H7 (cell line): ENCODE measurements at regions not wholly inside any gene's neighbourhood (a gene's known extent, or its start where the extent isn't known, plus 50 kb on each side); places are given as distances from the start of the nearest gene placed in this dataset.

Experiments used
- DNase-seq: peaks from one replicate; pipeline ENCODE4 v3.0.0; 2012
- H3K27me3 ChIP-seq: 2 replicates; pipeline ENCODE4 v1.6.0; 2011; ENCODE audit warnings: mild to moderate bottlenecking, low read length; ENCODE audit not compliant: control insufficient read depth, insufficient read depth
- H3K36me3 ChIP-seq: replicated peaks from 2 replicates; pipeline ENCODE4 v1.5.1; 2011; ENCODE audit warnings: low read length; ENCODE audit not compliant: control insufficient read depth, insufficient read depth
- H3K4me3 ChIP-seq: 2 replicates; pipeline ENCODE4 v1.5.1; 2011; ENCODE audit warnings: low read depth, mild to moderate bottlenecking, control low read depth, low read length, moderate library complexity; ENCODE audit not compliant: insufficient read depth

DNA sequence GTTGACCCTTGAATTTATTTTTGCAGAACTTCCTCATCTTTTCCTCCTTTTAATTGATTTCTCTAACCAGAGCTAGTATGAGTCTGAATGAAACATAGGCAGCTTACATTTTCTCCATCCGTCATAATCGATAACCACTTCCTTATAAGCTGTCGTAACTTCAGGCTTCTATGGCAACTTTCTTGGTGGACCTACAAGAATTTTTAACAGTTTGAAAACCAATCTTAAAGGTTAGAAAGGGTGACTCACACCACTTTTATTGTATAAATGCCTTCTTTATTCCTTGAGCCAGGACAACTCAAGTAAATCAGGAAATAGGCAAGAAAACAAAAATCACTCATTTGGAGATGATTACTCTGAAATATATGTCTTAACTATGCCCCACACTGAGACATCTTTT lies 105.7 kb upstream of the KL start:
- no peaks in the 10 kb centered on the region for H3K36me3 ChIP-seq

GRCh38 chr13:32911506-32911905 lies 104.7 kb upstream of the KL start:
- Histone ChIP-seq H3K4me3 (no peak overlapping the region), H3K27me3 (no peaks in the 10 kb centered on the region), H3K36me3 (no peaks in the 10 kb centered on the region)
- peak; percentile 66 for DNase-seq

More for the DNA sequence above, 105.7 kb upstream of the KL start:
- H3K27me3 ChIP-seq = no peaks in the 10 kb centered on the region
- no peak overlapping the region for H3K4me3 ChIP-seq
- DNase-seq = no peak

- H3K36me3 ChIP-seq = no peaks in the 10 kb centered on the region
- H3K27me3 ChIP-seq = no peaks in the 10 kb centered on the region
- H3K4me3 ChIP-seq = no peak overlapping the region
- no peak for DNase-seq
These were observed 101.5 kb upstream of the KL start for GRCh38 chr13:32914686-32915085.

DNA sequence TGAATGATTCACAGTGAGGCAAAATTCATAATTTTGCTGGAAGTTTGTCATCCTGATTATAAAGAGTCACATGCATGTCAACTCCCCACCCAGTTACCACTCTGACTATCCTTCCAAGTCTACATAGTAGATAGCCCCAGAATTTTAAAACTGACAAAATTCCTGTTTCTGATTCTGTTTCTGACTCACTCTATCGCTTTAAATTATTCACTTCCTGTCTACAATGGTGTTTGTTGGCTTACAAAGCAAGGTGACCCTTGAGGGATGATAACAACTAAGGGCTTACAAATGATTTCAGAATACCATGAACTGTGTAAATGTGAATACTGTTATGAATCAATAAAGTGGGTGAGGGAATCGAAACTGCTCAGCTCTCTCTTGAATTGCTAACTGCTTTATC lies 98.7 kb upstream of the KL start:
- Histone ChIP-seq H3K36me3 (no peaks in the 10 kb centered on the region), H3K4me3 (no peak overlapping the region), H3K27me3 (no peaks in the 10 kb centered on the region)
- no peak for DNase-seq

DNA sequence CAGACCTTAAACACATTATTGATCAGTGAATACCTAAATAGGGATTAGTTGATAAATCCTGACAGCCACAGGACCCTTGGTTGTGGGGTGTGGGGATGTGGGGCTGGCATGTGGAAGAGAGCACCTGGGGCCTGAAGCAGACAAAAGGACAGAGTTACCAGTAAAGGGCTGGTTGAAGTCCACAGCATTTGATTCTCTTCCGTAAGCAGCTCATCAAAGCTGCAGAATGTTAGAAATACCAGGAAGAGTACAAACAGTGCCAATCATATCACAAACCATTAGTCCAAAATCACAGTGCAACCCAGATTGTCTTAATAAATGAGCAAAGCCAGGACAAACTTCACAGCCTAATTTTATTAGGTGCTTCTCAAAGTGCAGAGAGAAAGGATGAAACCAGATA lies 92.5 kb upstream of the KL start:
- DNase-seq = no peak
- Histone ChIP-seq H3K27me3 (no peaks in the 10 kb centered on the region), H3K4me3 (no peak overlapping the region)

GRCh38 chr13:32924886-32925285 lies 91.3 kb upstream of the KL start:
- DNase-seq = no peak
- H3K4me3 ChIP-seq = no peak overlapping the region
- H3K36me3 ChIP-seq = no peaks in the 10 kb centered on the region
- H3K27me3 ChIP-seq = no peaks in the 10 kb centered on the region

More for the DNA sequence above, 92.5 kb upstream of the KL start:
- no peaks in the 10 kb centered on the region for H3K36me3 ChIP-seq

DNA sequence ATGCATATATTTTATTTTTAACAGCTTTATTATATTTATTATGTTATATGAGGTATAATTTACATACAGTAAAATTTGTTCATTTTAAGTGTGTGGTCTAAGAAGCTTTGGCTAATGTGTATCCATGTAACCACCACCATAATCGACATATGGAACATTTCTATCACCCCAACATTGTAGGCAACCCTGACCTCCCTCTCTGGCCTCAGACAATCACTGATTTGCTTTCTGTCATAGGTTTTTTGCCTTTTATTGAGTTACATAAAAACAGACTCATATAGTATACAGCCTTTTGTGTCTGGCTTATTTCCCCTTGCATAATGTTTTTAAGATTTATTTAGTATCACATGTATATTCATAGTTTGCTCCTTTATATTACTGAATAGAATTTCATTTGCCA lies 90.7 kb upstream of the KL start:
- Histone ChIP-seq H3K27me3 (no peaks in the 10 kb centered on the region), H3K36me3 (no peaks in the 10 kb centered on the region), H3K4me3 (no peak overlapping the region)
- no peak for DNase-seq

DNA sequence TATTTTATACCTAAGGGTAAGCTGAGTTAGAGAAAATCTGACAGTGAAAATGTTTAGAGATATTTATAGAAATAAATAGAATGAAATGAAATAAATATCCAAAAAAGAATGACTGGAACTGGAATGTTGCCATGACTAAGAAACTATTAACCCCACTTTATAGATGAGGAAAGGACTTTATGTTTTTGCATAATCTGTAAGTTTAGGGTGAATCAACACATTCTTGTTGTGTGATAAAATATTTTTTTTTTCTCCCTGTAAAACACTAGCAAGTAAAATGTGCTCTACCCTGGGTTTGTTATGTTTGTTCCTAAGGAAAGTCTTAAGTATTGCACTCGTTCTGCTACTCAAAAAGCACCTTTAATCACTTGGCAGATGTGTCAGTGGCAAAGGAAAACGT lies 83.8 kb upstream of the KL start:
- no peak for DNase-seq

GRCh38 chr13:32936716-32937115 lies 79.5 kb upstream of the KL start:
- Histone ChIP-seq H3K27me3 (no peaks in the 10 kb centered on the region), H3K4me3 (no peak overlapping the region), H3K36me3 (no peaks in the 10 kb centered on the region)
- DNase-seq = no peak

More for the DNA sequence above, 83.8 kb upstream of the KL start:
- Histone ChIP-seq H3K36me3 (no peaks in the 10 kb centered on the region), H3K4me3 (no peak overlapping the region), H3K27me3 (no peaks in the 10 kb centered on the region)

DNA sequence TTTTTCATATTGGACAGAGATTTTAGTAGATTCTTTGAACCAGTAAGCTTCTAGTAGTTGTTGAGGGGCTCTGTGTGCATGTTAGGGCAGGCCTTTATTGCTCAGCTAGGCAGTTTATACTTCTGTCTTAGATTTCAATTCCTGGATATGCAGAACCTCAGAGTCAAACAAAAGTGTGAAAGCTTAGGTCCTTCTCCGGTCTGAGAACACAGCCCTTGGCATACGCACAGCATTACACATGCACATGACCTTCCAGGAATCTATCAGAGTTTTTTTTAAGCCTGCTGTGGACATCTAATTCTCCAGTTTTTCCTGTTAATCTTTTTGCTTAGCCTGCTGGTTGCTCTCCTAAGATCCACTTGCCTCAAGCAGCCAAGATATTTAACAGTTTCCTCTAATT lies 77.9 kb upstream of the KL start:
- Histone ChIP-seq H3K4me3 (no peak overlapping the region), H3K27me3 (no peaks in the 10 kb centered on the region), H3K36me3 (no peaks in the 10 kb centered on the region)
- DNase-seq = no peak

- no peak overlapping the region for H3K4me3 ChIP-seq
- H3K27me3 ChIP-seq = no peaks in the 10 kb centered on the region
- DNase-seq = no peak
- no peaks in the 10 kb centered on the region for H3K36me3 ChIP-seq
These were observed 77.3 kb upstream of the KL start for GRCh38 chr13:32938907-32939306.

DNA sequence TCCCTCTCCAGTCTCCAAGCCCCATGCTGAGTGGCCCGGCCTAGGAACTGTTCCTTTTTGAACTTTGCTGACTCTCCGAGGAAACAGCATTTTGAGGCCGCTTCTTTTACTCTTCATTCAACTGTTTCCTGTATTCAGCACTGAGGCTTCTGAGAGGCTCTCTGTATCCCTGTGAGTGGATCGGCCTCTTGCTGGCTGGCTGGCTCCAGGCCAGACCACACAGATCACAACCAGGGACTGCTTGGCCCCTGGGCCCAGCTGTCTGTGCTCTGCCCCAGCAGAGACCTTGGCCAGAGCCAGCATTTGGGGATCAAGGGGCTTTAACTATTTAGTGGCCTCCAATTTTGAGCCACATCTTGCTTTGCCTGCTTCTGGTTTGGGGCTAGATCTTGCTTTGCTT lies 75.6 kb upstream of the KL start:
- no peak for DNase-seq
- H3K27me3 ChIP-seq = no peaks in the 10 kb centered on the region
- H3K4me3 ChIP-seq = no peak overlapping the region
- H3K36me3 ChIP-seq = no peaks in the 10 kb centered on the region

DNA sequence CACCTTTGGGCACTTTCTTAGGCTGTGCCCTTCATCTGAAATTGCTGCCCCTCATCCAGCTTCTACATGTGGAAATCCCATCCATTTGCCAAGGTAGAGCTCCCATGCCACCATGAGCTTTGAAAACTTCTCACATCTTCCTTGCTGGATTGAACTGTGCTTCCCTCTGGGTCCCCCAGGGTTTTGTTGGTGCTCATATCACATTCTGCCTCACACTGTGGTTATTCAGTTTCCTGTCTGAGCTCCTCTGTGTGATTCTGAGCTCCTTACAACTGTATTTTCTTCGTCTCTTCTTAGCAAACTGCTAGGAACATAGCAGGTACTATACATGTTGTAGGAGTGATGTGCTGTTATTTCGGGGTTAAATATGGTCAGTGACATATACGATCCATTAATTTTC lies 74.9 kb upstream of the KL start:
- Histone ChIP-seq H3K4me3 (no peak overlapping the region), H3K36me3 (no peaks in the 10 kb centered on the region), H3K27me3 (no peaks in the 10 kb centered on the region)
- no peak for DNase-seq

- DNase-seq = no peak
- H3K27me3 ChIP-seq = no peaks in the 10 kb centered on the region
- H3K36me3 ChIP-seq = no peaks in the 10 kb centered on the region
- no peak overlapping the region for H3K4me3 ChIP-seq
These were observed 69.7 kb upstream of the KL start for GRCh38 chr13:32946558-32946957.

GRCh38 chr13:32947411-32948276 lies 68.6 kb upstream of the KL start:
- no peak overlapping the region for H3K4me3 ChIP-seq
- H3K27me3 ChIP-seq = no peaks in the 10 kb centered on the region
- H3K36me3 ChIP-seq = no peaks in the 10 kb centered on the region
- no peak for DNase-seq

GRCh38 chr13:32949820-32950219 lies 66.4 kb upstream of the KL start:
- Histone ChIP-seq H3K4me3 (no peak overlapping the region), H3K36me3 (no peaks in the 10 kb centered on the region), H3K27me3 (no peaks in the 10 kb centered on the region; the same call in 1 of the 2 replicates)
- no peak for DNase-seq
